ENCODE measurements at regions not wholly inside any gene's neighbourhood (a gene's known extent, or its start where the extent isn't known, plus 50 kb on each side); places are given as distances from the start of the nearest gene placed in this dataset.
"Not testable (repeated sequence)": the region's sequence is repeated elsewhere in the genome, so short reads cannot be mapped to it uniquely, and the experiment has no call there.

- POLR2A ChIA-PET, result no interaction called here
- H3K27ac ChIP-seq (ENCODE audit: insufficient read depth, low read depth, low read length), result no peak overlapping the region
- H3K4me1 ChIP-seq (ENCODE audit: control insufficient read depth, extremely low read depth, insufficient read depth, low read length), result no peaks in the 10 kb centered on the region
- no peak for FAIRE-seq
- H3K79me2 ChIP-seq (ENCODE audit: control insufficient read depth, insufficient read depth, low read length), result no peaks in the 10 kb centered on the region
- H4K20me1 ChIP-seq (replicated peaks; ENCODE audit: control insufficient read depth, extremely low read depth, insufficient read depth, low read length), result no peaks in the 10 kb centered on the region
- H3K36me3 ChIP-seq (ENCODE audit: control insufficient read depth in 2 of 2, extremely low read depth in 1 of 2, insufficient read depth in 2 of 2, low read length in 2 of 2), result no peaks in the 10 kb centered on the region
- no peaks in the 10 kb centered on the region for H3K9me3 ChIP-seq (replicated peaks; ENCODE audit: control insufficient read depth, insufficient read depth, low read length)
- CTCF ChIA-PET, result no interaction called here
- no peaks in the 10 kb centered on the region for H3K9me1 ChIP-seq (replicated peaks; ENCODE audit: control insufficient read depth, extremely low read depth, insufficient read depth, low read length)
- intact Hi-C loops (cut with micrococcal nuclease), result no loop called here
- no peak overlapping the region for H2AFZ ChIP-seq (ENCODE audit: low read depth, low read length)
- H3K4me3 ChIP-seq (replicated peaks in 1 of 3; ENCODE audit: insufficient read depth in 1 of 3, low read depth in 1 of 3, low read length in 3 of 3), result no peak overlapping the region
- no peak for DNase-seq (ENCODE audit: low read depth, low spot score)
- H3K9ac ChIP-seq (replicated peaks; ENCODE audit: extremely low read depth, insufficient read depth, low read length), result no peak overlapping the region
- H3K4me2 ChIP-seq (ENCODE audit: insufficient read depth, low read length), result no peak overlapping the region
- dilution Hi-C loops (cut with MboI; ENCODE audit: extremely low pct_ligation_motif_present, low sequenced_read_pairs), result no loop called here
- H3K27me3 ChIP-seq (ENCODE audit: control insufficient read depth in 2 of 2, insufficient read depth in 2 of 2, low read length in 2 of 2), result peaks cover 0 to 2% of the 10 kb centered on the region in 2 experiments
- no peak for TF ChIP-seq FOS (IDR thresholded peaks at IDR 0.05; ENCODE audit: borderline replicate concordance, insufficient read depth, low read length)
- TF ChIP-seq CTCF (IDR thresholded peaks at IDR 0.05; ENCODE audit: extremely low read depth in 1 of 2, insufficient read depth in 1 of 2, low read depth in 1 of 2, low read length in 2 of 2), result no peak
- TF ChIP-seq EZH2 (IDR thresholded peaks at IDR 0.05; ENCODE audit: borderline replicate concordance, low read depth, low read length, severe bottlenecking), result no peak
- no peak for TF ChIP-seq MAX (IDR thresholded peaks at IDR 0.05; ENCODE audit: insufficient read depth, insufficient read length)
- no TSS peak for BruUV-seq (replicated peaks)
Observed at GRCh38 chr22:44561139-44561840, 63.3 kb upstream of the RTL6 start.

GRCh38 chr22:44558671-44559070, 60.6 kb upstream of the RTL6 start:
- H3K9ac ChIP-seq (replicated peaks; ENCODE audit: extremely low read depth, insufficient read depth, low read length); H4K20me1 ChIP-seq (replicated peaks; ENCODE audit: control insufficient read depth, extremely low read depth, insufficient read depth, low read length); H3K9me3 ChIP-seq (replicated peaks; ENCODE audit: control insufficient read depth, insufficient read depth, low read length); DNase-seq (ENCODE audit: low read depth, low spot score); H2AFZ ChIP-seq (ENCODE audit: low read depth, low read length); H3K79me2 ChIP-seq (ENCODE audit: control insufficient read depth, insufficient read depth, low read length); H3K4me2 ChIP-seq (ENCODE audit: insufficient read depth, low read length); H3K4me3 ChIP-seq (replicated peaks in 1 of 3; ENCODE audit: insufficient read depth in 1 of 3, low read depth in 1 of 3, low read length in 3 of 3); FAIRE-seq; POLR2A ChIA-PET; H3K36me3 ChIP-seq (ENCODE audit: control insufficient read depth in 2 of 2, extremely low read depth in 1 of 2, insufficient read depth in 2 of 2, low read length in 2 of 2); H3K4me1 ChIP-seq (ENCODE audit: control insufficient read depth, extremely low read depth, insufficient read depth, low read length); dilution Hi-C loops (cut with MboI; ENCODE audit: extremely low pct_ligation_motif_present, low sequenced_read_pairs); BruUV-seq (replicated peaks); H3K27ac ChIP-seq (ENCODE audit: insufficient read depth, low read depth, low read length); H3K27me3 ChIP-seq (ENCODE audit: control insufficient read depth in 2 of 2, insufficient read depth in 2 of 2, low read length in 2 of 2); H3K9me1 ChIP-seq (replicated peaks; ENCODE audit: control insufficient read depth, extremely low read depth, insufficient read depth, low read length); intact Hi-C loops (cut with micrococcal nuclease): not testable (repeated sequence)
- CTCF ChIA-PET, result interaction anchor here (1.4 kb wide), 1 partner anchor 9 kb away, joined by 4 read pairs; no protein-coding TSS in a partner anchor

GRCh38 chr22:44557872-44558271, 59.8 kb upstream of the RTL6 start:
- H3K9me1 ChIP-seq (replicated peaks; ENCODE audit: control insufficient read depth, extremely low read depth, insufficient read depth, low read length); dilution Hi-C loops (cut with MboI; ENCODE audit: extremely low pct_ligation_motif_present, low sequenced_read_pairs): not testable (repeated sequence)
- CTCF ChIA-PET, result interaction anchor here (0.9 to 1.4 kb wide), 2 partner anchors 10 kb away, joined by 3 to 4 read pairs; no protein-coding TSS in a partner anchor

More at GRCh38 chr22:44557872-44558271, 59.8 kb upstream of the RTL6 start:
- POLR2A ChIA-PET; H3K4me1 ChIP-seq (ENCODE audit: control insufficient read depth, extremely low read depth, insufficient read depth, low read length); DNase-seq (ENCODE audit: low read depth, low spot score); intact Hi-C loops (cut with micrococcal nuclease); H3K4me3 ChIP-seq (replicated peaks in 1 of 3; ENCODE audit: insufficient read depth in 1 of 3, low read depth in 1 of 3, low read length in 3 of 3); H3K27me3 ChIP-seq (ENCODE audit: control insufficient read depth in 2 of 2, insufficient read depth in 2 of 2, low read length in 2 of 2); BruUV-seq (replicated peaks); H4K20me1 ChIP-seq (replicated peaks; ENCODE audit: control insufficient read depth, extremely low read depth, insufficient read depth, low read length); H2AFZ ChIP-seq (ENCODE audit: low read depth, low read length); H3K4me2 ChIP-seq (ENCODE audit: insufficient read depth, low read length); FAIRE-seq; H3K79me2 ChIP-seq (ENCODE audit: control insufficient read depth, insufficient read depth, low read length); H3K9ac ChIP-seq (replicated peaks; ENCODE audit: extremely low read depth, insufficient read depth, low read length); H3K27ac ChIP-seq (ENCODE audit: insufficient read depth, low read depth, low read length); H3K9me3 ChIP-seq (replicated peaks; ENCODE audit: control insufficient read depth, insufficient read depth, low read length); H3K36me3 ChIP-seq (ENCODE audit: control insufficient read depth in 2 of 2, extremely low read depth in 1 of 2, insufficient read depth in 2 of 2, low read length in 2 of 2): not testable (repeated sequence)

Measured in endothelial cell of umbilical vein (primary cell).